ENCODE measurements at regions not wholly inside any gene's neighbourhood (a gene's known extent, or its start where the extent isn't known, plus 50 kb on each side); places are given as distances from the start of the nearest gene placed in this dataset.

GRCh38 chr6:14860774-14861173, 385.1 kb upstream of the JARID2 start:
- Histone ChIP-seq H3K4me1 (no peaks in the 10 kb centered on the region), H3K27ac (no peak overlapping the region), H3K9me3 (no peaks in the 10 kb centered on the region), H3K4me3 (no peak overlapping the region), H3K36me3 (replicated peaks in 1 of 2; ENCODE audit: insufficient read depth in 1 of 2, low read depth in 2 of 2) (no peaks in the 10 kb centered on the region), H3K27me3 (no peaks in the 10 kb centered on the region)
- intact Hi-C loops (cut with DNase I) = no loop called here
- 53 to 62% methylated on average over 2 of the region's 2 CpGs for WGBS, 2 donors
- no peak for DNase-seq
- TF ChIP-seq POLR2A (IDR thresholded peaks at IDR 0.05) (no peak), CTCF (IDR thresholded peaks at IDR 0.05) (no peak)
- ATAC-seq = no peak

- no peak overlapping the region for H3K4me3 ChIP-seq
- H3K9me3 ChIP-seq = no peaks in the 10 kb centered on the region
- no peak for TF ChIP-seq CTCF (IDR thresholded peaks at IDR 0.05)
- no peak for TF ChIP-seq POLR2A (IDR thresholded peaks at IDR 0.05)
- H3K27me3 ChIP-seq = no peaks in the 10 kb centered on the region
- WGBS, 2 donors = 78 to 85% methylated on average over 4 of the region's 4 CpGs
- H3K4me1 ChIP-seq = no peaks in the 10 kb centered on the region
- H3K36me3 ChIP-seq (replicated peaks in 1 of 2; ENCODE audit: insufficient read depth in 1 of 2, low read depth in 2 of 2) = no peaks in the 10 kb centered on the region
- no peak overlapping the region for H3K27ac ChIP-seq
- intact Hi-C loops (cut with DNase I) = no loop called here
- no peak for DNase-seq
- no peak for ATAC-seq
Measured at GRCh38 chr6:14861491-14861943, 384.4 kb upstream of the JARID2 start.

- Histone ChIP-seq H3K4me3 (no peak overlapping the region), H3K36me3 (replicated peaks in 1 of 2; ENCODE audit: insufficient read depth in 1 of 2, low read depth in 2 of 2) (no peaks in the 10 kb centered on the region), H3K9me3 (no peaks in the 10 kb centered on the region), H3K4me1 (no peaks in the 10 kb centered on the region), H3K27me3 (no peaks in the 10 kb centered on the region), H3K27ac (no peak overlapping the region)
- 72 to 85% methylated on average over 3 of the region's 3 CpGs for WGBS, 2 donors
- intact Hi-C loops (cut with DNase I) = no loop called here
- TF ChIP-seq POLR2A (IDR thresholded peaks at IDR 0.05) (no peak), CTCF (IDR thresholded peaks at IDR 0.05) (no peak)
- ATAC-seq (no peak), DNase-seq (no peak)
Measured at GRCh38 chr6:14862845-14863244, 383.0 kb upstream of the JARID2 start.

GRCh38 chr6:14863902-14864850, 381.7 kb upstream of the JARID2 start:
- H3K27me3 ChIP-seq = no peaks in the 10 kb centered on the region
- no peaks in the 10 kb centered on the region for H3K4me1 ChIP-seq
- 47 to 51% methylated on average over 14 of the region's 14 CpGs for WGBS, 2 donors
- no peak overlapping the region for H3K27ac ChIP-seq
- intact Hi-C loops (cut with DNase I) = no loop called here
- no peak overlapping the region for H3K4me3 ChIP-seq
- no peaks in the 10 kb centered on the region for H3K36me3 ChIP-seq (replicated peaks in 1 of 2; ENCODE audit: insufficient read depth in 1 of 2, low read depth in 2 of 2)
- no peaks in the 10 kb centered on the region for H3K9me3 ChIP-seq
- no peak for DNase-seq
- no peak for ATAC-seq
- TF ChIP-seq CTCF (IDR thresholded peaks at IDR 0.05) (no peak), POLR2A (IDR thresholded peaks at IDR 0.05) (no peak)

Data from body of pancreas (tissue), 4 donors.